Loucy (cell line): ENCODE measurements at regions not wholly inside any gene's neighbourhood (a gene's known extent, or its start where the extent isn't known, plus 50 kb on each side); places are given as distances from the start of the nearest gene placed in this dataset.

Source experiments
- EZH2phosphoT487 ChIP-seq: fragments of 200-600 bp; IDR thresholded peaks from 2 replicates; pipeline ENCODE4 v1.6.1; 2018; ENCODE audit warnings: antibody characterized with exemption, mild to moderate bottlenecking, moderate library complexity, borderline replicate concordance
- TF ChIP-seq, protein P1 (sequence below): fragments of 200-600 bp; sonication (generic); conservative IDR thresholded peaks from 2 replicates; pipeline ENCODE4 v1.5.1; 2014; ENCODE audit warnings: mild to moderate bottlenecking, antibody characterized with exemption, low read length

DNA sequence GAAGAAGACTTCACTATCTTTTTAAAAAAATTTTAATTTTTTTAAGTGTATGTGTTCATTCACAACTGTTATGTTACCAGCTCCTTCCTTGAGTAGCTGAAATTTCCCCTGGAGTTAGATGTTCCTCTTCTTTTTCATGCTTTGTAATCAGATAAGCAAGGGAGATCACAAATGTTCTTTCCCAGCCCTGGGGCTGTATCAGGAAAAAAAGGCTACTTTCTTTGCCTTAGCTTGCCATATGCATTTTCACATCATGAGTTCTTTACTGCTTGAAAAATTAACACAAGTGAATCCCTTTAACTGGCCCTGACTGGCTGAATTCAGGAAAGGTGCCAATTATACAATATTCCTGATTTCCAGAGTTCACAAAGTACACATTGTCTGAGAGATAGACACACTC is 353.2 kb upstream of the ATP11B start:
- TF ChIP-seq, protein P1, sequence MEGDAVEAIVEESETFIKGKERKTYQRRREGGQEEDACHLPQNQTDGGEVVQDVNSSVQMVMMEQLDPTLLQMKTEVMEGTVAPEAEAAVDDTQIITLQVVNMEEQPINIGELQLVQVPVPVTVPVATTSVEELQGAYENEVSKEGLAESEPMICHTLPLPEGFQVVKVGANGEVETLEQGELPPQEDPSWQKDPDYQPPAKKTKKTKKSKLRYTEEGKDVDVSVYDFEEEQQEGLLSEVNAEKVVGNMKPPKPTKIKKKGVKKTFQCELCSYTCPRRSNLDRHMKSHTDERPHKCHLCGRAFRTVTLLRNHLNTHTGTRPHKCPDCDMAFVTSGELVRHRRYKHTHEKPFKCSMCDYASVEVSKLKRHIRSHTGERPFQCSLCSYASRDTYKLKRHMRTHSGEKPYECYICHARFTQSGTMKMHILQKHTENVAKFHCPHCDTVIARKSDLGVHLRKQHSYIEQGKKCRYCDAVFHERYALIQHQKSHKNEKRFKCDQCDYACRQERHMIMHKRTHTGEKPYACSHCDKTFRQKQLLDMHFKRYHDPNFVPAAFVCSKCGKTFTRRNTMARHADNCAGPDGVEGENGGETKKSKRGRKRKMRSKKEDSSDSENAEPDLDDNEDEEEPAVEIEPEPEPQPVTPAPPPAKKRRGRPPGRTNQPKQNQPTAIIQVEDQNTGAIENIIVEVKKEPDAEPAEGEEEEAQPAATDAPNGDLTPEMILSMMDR = no peak
- TF ChIP-seq EZH2phosphoT487 = no peak
